ENCODE measurements at regions not wholly inside any gene's neighbourhood (a gene's known extent, or its start where the extent isn't known, plus 50 kb on each side); places are given as distances from the start of the nearest gene placed in this dataset.

DNA sequence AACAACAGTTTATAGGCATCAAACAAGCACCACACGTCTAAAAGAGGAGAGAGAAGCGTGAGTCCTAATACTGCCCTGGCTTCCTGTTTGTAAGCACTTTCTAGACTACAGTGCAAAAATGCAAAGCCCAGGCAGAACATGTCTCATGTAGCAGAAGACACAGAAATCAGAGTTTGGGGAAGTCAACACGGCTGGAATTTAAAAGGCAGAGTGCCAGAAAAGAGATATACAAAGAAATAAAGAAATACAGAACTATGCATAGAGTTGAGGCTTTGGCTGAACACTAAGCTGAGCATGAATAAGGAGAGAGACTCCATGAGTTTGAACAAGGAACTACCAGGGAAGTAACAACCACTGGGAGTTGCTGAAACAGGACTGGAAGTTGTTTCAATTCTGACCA lies 566.6 kb upstream of the NR5A2 start:
- TF ChIP-seq CTCF (conservative IDR thresholded peaks at IDR 0.05; ENCODE audit: low read length), result no peak
- no peak for DNase-seq (ENCODE audit: low read depth)
- no peak overlapping the region for H3K4me3 ChIP-seq (ENCODE audit: low read length)

DNA sequence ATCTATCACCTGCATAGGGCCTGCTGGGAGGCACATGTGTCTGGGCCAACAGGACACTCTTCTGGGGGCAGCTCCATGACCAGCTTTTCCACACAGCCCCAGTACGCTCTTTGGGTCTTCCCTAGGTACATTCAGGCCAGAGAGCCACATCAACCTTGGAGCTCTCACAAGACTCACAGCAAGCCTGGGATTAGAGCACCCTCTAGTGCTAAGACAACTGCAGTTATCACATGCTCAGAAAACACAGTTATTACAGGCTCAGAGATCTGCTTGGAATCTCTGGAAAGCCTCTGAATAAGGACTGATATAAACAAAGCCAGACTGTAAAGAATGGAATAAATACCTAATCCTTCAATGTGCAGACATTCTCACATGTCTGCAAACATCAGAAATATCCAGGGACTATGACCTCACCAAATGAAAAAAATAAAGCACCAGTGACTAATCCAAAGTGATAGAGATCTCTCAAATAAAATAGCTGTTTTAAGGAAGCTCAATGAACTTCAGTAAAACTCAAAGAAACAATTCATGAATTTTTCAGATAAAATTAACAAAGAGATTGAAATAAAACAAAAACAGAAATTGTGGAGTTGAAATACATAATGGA lies 563.9 kb upstream of the NR5A2 start:
- DNase-seq (ENCODE audit: low read depth), result peak; percentile 36

GRCh38 chr1:199466961-199467360 lies 560.5 kb upstream of the NR5A2 start:
- no peak for DNase-seq (ENCODE audit: low read depth)
- no peak for TF ChIP-seq CTCF (conservative IDR thresholded peaks at IDR 0.05; ENCODE audit: low read length)
- H3K4me3 ChIP-seq (ENCODE audit: low read length), result no peak overlapping the region

More for the DNA sequence above, 563.9 kb upstream of the NR5A2 start:
- peak; percentile 67 for TF ChIP-seq CTCF (conservative IDR thresholded peaks at IDR 0.05; ENCODE audit: low read length)
- no peak overlapping the region for H3K4me3 ChIP-seq (ENCODE audit: low read length)

- DNase-seq (ENCODE audit: low read depth), result no peak
- no peak for TF ChIP-seq CTCF (conservative IDR thresholded peaks at IDR 0.05; ENCODE audit: low read length)
- no peak overlapping the region for H3K4me3 ChIP-seq (ENCODE audit: low read length)
Observed at GRCh38 chr1:199472018-199472417, 555.5 kb upstream of the NR5A2 start.

GRCh38 chr1:199472978-199473377 lies 554.5 kb upstream of the NR5A2 start:
- no peak overlapping the region for H3K4me3 ChIP-seq (ENCODE audit: low read length)
- no peak for TF ChIP-seq CTCF (conservative IDR thresholded peaks at IDR 0.05; ENCODE audit: low read length)
- DNase-seq (ENCODE audit: low read depth), result no peak

GRCh38 chr1:199474738-199475137 lies 552.8 kb upstream of the NR5A2 start:
- no peak for DNase-seq (ENCODE audit: low read depth)
- no peak for TF ChIP-seq CTCF (conservative IDR thresholded peaks at IDR 0.05; ENCODE audit: low read length)
- no peak overlapping the region for H3K4me3 ChIP-seq (ENCODE audit: low read length)

DNA sequence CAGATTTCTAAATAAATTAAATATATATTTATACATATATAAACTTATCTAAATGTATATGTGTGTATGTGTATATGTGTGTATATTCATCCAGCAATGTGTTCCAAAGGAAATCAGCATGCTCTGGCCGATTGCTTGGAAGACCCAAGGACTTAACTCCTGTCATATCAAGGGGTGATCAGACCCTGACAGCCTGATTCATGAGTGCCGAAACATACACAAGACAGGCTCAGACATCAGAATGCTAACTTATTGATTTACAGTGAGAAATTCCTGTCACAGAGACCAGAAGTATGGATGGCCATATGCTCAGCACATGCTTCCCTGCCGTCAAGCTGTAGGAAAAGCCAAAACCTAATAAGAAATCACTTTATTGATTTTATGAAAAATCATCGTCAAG lies 545.1 kb upstream of the NR5A2 start:
- no peak for TF ChIP-seq CTCF (conservative IDR thresholded peaks at IDR 0.05; ENCODE audit: low read length)
- H3K4me3 ChIP-seq (ENCODE audit: low read length), result no peak overlapping the region
- no peak for DNase-seq (ENCODE audit: low read depth)

All from AG10803 (cell line).